ENCODE measurements at regions not wholly inside any gene's neighbourhood (a gene's known extent, or its start where the extent isn't known, plus 50 kb on each side); places are given as distances from the start of the nearest gene placed in this dataset.

- no peak for DNase-seq (ENCODE audit: low read depth, low spot score)
These were observed 399.7 kb upstream of the RBFOX1 start for GRCh38 chr16:6932871-6933385.

GRCh38 chr16:6929868-6930267 is 402.8 kb upstream of the RBFOX1 start:
- no peak for DNase-seq (ENCODE audit: low read depth, low spot score)

- no peak for DNase-seq (ENCODE audit: low read depth, low spot score)
These were observed 405.9 kb upstream of the RBFOX1 start for GRCh38 chr16:6926762-6927161.

GRCh38 chr16:6926341-6926740 is 406.3 kb upstream of the RBFOX1 start:
- no peak for DNase-seq (ENCODE audit: low read depth, low spot score)

GRCh38 chr16:6918646-6919045 is 414.0 kb upstream of the RBFOX1 start:
- no peak for DNase-seq (ENCODE audit: low read depth, low spot score)

GRCh38 chr16:6916946-6917345 is 415.7 kb upstream of the RBFOX1 start:
- no peak for DNase-seq (ENCODE audit: low read depth, low spot score)

- DNase-seq (ENCODE audit: low read depth, low spot score), result no peak
These were observed 419.1 kb upstream of the RBFOX1 start for GRCh38 chr16:6913566-6913965.

- no peak for DNase-seq (ENCODE audit: low read depth, low spot score)
These were observed 422.3 kb upstream of the RBFOX1 start for GRCh38 chr16:6910301-6910700.

- DNase-seq (ENCODE audit: low read depth, low spot score), result no peak
These were observed 427.0 kb upstream of the RBFOX1 start for GRCh38 chr16:6905601-6906000.

GRCh38 chr16:6903671-6904070 is 429.0 kb upstream of the RBFOX1 start:
- DNase-seq (ENCODE audit: low read depth, low spot score), result no peak

- no peak for DNase-seq (ENCODE audit: low read depth, low spot score)
These were observed 433.7 kb upstream of the RBFOX1 start for GRCh38 chr16:6898896-6899295.

GRCh38 chr16:6897876-6898485 is 434.7 kb upstream of the RBFOX1 start:
- DNase-seq (ENCODE audit: low read depth, low spot score), result no peak

GRCh38 chr16:6892966-6893365 is 439.7 kb upstream of the RBFOX1 start:
- no peak for DNase-seq (ENCODE audit: low read depth, low spot score)

GRCh38 chr16:6891496-6891895 is 441.1 kb upstream of the RBFOX1 start:
- no peak for DNase-seq (ENCODE audit: low read depth, low spot score)

- DNase-seq (ENCODE audit: low read depth, low spot score), result no peak
These were observed 444.1 kb upstream of the RBFOX1 start for GRCh38 chr16:6888531-6888930.

- no peak for DNase-seq (ENCODE audit: low read depth, low spot score)
These were observed 448.6 kb upstream of the RBFOX1 start for GRCh38 chr16:6884002-6884401.

- no peak for DNase-seq (ENCODE audit: low read depth, low spot score)
These were observed 452.4 kb upstream of the RBFOX1 start for GRCh38 chr16:6880263-6880662.

- no peak for DNase-seq (ENCODE audit: low read depth, low spot score)
These were observed 468.0 kb upstream of the RBFOX1 start for GRCh38 chr16:6864671-6865070.

GRCh38 chr16:6864244-6864643 is 468.4 kb upstream of the RBFOX1 start:
- no peak for DNase-seq (ENCODE audit: low read depth, low spot score)

- DNase-seq (ENCODE audit: low read depth, low spot score), result no peak
These were observed 469.5 kb upstream of the RBFOX1 start for GRCh38 chr16:6863135-6863534.

GRCh38 chr16:6861815-6862477 is 470.7 kb upstream of the RBFOX1 start:
- DNase-seq (ENCODE audit: low read depth, low spot score), result no peak

GRCh38 chr16:6861135-6861814 is 471.4 kb upstream of the RBFOX1 start:
- DNase-seq (ENCODE audit: low read depth, low spot score), result no peak

GRCh38 chr16:6857575-6857974 is 475.1 kb upstream of the RBFOX1 start:
- no peak for DNase-seq (ENCODE audit: low read depth, low spot score)

Data from activated naive CD8-positive, alpha-beta T cell treated with anti-CD3 and anti-CD28 coated beads, Interleukin-2, amount 50 U/mL, for 16 hours (primary cell).